GM19324 (cell line): ENCODE measurements at regions not wholly inside any gene's neighbourhood (a gene's known extent, or its start where the extent isn't known, plus 50 kb on each side); places are given as distances from the start of the nearest gene placed in this dataset.
"Not testable (repeated sequence)": the region's sequence is repeated elsewhere in the genome, so short reads cannot be mapped to it uniquely, and the experiment has no call there.

Experiments used
- ATAC-seq: cut with Tn5 transposase; IDR thresholded peaks from one replicate; pipeline ENCODE4 v1.9.1; 2021; ENCODE audit warnings: mild to moderate bottlenecking, moderate library complexity; ENCODE audit not compliant: unreplicated experiment, low FRiP score

DNA sequence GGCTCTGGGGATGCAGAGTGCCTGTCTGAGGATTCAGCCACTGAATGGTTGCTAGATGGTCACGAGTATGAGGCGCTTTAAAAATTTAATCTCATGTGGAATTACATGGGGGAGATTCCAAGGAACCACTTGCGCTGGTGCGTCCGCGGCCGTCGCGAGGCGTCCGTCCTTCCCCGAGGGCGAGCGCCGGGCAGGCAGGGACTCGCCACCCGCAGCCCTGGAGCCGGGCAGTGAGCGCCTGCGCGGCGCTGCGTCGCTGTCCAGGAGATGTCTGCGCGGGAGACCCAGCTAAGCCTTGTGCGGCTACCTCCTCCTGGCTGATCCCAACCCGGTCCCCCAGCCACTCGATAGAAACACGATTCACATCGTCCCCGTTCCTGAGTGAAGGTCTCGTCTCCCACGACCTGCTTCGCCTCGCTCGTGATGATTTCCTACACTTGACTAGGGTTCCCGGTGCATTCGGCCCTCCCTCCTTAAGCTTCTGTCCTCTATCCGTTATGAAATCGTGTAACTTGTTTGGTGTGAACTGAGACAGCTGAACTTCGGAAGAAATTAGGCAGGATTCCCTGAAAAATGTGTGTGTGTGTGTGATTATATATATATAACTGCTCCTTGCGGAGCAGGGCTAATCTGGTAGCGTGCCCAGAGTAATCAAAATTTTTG is 536.4 kb downstream of the PRIM2 start:
- not testable (repeated sequence) for ATAC-seq

DNA sequence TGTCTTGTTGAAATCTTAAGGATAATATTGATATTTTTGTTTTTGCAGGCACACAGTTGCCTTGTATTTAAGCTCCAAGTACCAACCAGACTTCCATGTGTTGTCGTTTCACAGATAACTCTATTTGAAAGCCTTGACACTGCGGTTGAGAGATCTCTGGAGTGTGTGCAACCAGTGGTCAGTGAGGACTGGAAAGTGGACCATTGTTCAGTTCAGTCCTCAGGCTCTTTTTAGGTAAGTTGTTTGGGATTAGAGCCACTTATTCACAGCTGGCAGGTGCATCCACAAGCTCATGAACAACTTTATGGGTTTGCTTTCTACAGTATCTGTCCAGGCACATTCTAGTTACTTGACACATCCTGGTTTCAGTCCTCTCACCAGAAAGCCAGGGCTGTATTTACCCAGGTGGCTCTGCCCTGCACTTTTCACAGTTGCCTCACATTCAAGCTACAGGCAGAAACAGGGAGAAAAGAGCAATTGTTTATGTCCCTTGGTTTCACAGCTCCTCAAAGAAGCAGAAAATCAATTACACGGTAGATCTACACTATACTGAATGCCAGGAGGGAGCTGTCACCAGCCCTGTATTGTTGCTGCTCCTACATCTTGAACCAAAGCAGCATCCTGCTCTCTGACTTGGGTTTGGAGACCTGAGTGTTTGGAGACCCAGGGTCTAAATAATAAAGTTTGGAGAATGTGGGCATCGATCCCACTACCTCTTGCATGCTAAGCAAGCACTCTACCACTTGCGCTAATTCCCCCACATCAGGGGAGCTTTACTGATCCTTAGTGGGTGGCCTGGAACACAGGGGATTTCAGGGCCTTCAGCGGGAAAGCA is 543.3 kb downstream of the PRIM2 start:
- ATAC-seq: not testable (repeated sequence)

DNA sequence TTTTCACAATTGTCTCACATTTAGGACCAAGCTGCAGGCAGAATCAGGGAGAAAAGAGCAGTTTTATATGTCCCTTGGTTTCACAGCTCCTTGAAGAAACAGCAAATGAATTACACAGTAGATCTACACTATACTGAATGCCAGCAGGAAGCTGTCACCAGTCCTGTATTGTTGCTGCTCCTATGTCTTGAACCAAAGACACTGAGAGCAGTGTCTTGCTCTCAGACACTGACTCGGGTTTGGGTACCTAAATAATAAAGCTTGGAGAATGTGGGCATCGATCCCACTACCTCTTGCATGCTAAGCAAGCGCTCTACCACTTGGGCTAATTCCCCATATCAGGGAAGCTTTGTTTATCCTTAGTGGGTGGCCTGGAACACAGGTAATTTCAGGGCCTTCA is 552.7 kb downstream of the PRIM2 start:
- not testable (repeated sequence) for ATAC-seq

DNA sequence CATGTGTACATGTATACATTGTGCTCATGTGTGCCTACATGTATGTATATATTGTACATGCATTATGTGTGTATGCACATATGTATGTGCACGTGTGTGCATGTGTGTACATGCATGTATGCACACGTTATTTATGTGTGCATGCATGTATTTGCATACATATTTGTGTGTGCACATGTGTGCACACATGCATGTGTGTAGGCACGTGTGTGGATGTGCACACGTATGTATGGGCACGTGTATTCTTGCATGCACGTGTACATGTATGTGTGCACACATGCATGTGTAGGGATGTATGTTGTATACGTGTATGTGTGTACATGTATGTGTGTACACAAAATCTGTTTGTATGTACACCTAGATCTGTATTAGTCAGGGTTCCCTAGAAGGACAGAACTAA is 556.0 kb downstream of the PRIM2 start:
- ATAC-seq: not testable (repeated sequence)

DNA sequence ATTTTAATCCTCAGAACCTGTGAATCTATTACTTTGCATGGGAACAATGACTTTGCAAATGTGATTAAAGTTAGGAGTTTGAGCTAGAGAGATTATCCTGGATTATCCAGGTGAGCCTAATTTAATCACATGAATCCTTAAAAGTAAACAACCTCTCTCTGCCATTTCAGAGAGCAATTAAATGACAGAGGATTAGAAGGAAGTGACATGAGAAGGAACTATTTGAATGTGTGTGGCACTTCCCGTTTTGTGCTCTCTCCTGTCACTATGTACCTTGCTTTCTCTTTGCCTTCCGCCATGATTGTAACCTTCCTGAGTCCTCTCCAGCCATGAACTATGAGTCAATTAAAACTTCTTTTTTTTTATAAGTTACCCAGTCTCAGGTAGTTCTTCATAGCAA is 559.2 kb downstream of the PRIM2 start:
- ATAC-seq: not testable (repeated sequence)

DNA sequence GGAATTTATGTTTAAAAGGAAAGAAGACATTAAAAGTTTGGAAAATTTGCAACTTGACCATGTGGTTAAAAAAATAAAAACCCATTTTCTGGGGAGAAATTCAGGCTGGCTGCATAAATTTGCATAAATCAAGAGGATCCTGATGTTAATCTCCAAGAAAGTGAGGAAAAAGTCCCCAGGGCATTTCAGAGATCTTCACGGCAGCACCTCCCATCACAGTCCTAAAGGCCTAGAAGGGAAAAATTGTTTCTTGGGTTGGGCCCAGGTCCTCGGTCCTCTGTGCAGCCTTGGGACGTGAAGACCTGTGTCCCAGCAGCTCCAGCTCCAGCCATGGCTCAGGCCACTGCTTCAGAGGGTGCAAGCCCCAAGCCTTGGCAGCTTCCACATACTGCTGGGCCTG is 560.3 kb downstream of the PRIM2 start:
- not testable (repeated sequence) for ATAC-seq

DNA sequence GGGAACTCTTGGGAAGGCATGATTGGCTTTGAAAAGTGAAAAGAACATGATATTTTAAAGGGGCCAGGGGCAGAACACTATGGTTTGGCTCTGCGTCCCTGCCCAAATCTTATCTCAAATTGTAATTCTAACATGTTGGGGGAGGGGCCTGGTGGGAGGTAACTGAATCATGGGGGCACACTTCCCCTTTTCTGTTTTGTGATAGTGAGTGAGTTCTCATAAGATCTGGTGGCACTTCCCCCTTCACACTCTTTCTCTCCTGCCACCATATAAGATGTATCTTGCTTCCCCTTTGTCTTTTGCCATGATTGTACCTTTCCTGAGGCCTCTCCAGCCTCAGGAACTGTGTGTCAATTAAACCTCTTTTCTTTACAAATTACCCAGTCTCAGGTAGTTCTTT is 561.4 kb downstream of the PRIM2 start:
- ATAC-seq: not testable (repeated sequence)

DNA sequence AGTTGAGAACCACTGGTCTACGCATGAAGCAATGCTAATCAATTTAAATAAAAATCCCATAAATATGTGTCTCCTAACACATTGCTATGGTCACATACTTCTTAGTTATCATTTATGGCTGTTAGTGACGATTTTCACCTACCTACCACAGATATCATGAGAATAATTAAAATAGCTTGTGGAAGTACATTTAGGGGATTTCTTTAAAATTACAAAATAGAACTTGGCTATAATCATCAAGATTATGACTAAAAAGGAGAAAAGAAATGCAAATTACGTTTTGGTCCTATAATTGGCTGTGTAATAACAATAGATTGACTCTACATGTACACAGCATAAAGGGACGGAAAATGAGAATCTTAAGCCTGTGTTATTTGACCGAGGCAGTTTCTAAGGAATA is 581.4 kb downstream of the PRIM2 start:
- ATAC-seq: not testable (repeated sequence)

DNA sequence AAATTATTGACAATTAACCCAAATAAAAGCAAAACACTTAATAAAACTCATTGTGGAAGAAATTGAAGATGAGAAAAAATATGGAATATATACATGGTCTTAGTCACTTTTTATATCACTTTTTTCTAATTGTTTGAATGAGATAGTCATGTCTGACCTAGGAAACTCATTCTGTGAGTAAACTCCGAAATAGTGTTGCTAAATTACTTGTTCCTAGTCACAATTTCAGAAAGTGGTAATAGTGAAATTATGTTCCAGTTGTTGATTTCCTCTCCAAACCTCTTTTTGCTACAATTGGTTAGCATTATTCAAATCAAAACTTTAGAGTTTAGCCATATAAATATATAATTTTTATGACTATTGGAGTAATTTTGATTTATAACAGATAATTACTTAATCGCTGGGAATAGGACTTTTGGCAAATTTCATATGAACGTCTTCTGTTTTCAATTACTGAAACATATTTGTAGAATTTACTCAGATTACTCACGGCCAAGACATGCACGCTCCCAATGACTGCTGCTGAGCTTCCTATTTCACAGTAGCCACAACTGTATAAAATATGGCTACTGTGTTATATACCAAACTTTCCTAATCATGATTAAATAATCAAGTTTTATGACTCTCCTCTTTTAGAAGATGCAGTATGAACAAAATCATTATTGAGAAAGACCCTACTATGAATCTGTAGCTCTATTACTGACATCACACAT is 583.4 kb downstream of the PRIM2 start:
- ATAC-seq: not testable (repeated sequence)

DNA sequence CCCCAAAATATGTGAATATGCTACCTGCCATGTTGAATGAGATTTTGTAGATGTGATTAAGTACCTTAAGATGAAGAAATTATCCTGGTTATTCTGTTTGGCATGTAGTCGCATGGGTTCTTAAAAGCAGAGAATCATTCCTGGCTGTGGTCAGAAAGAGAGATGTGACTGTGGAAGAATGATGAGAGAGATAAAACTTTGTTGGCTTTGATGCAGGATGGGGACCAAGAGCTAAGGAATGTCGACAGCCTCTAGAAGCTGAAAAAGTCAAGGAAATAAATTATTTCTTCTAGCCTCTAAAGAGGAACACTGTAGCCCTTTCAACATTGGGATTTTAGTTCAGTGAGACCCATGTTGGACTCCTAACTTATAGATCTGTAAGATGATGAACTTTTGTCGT is 584.0 kb downstream of the PRIM2 start:
- ATAC-seq: not testable (repeated sequence)

DNA sequence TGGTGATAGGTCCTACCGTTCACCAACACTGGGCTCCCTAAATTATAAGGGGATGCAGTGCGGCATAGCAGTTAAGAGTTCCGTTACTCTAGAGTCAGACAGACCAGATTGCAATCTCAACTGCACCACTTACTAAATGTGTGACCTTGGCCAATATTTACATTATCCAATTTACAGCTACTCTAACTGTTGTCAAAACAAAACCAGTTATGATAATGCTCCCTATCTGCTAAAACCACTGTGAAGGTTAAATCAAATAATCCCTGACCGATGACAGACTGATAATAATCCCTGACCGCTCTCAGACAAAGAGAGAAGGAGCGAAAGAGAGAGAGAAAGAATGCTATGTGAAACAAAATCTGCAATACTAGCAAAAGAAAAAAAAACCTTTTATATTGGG is 586.9 kb downstream of the PRIM2 start:
- ATAC-seq: not testable (repeated sequence)

DNA sequence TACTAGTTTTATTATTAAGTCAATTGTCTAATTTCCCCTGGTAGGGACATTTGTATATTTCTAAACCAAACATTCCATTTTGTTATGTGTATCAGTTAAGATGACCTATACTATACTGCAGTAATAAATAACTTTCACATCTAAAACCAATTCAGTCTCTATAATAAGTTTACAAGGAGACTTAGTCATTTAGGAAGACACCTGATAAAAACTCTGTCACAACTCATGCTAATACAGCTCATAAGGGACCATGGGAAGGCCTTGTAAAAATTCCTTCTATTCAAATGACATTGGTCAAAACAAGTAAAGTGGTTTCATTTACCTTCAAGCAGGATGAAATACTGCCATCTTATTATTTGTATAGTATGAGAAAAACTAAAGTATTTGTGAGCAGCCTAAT is 597.9 kb downstream of the PRIM2 start:
- not testable (repeated sequence) for ATAC-seq

DNA sequence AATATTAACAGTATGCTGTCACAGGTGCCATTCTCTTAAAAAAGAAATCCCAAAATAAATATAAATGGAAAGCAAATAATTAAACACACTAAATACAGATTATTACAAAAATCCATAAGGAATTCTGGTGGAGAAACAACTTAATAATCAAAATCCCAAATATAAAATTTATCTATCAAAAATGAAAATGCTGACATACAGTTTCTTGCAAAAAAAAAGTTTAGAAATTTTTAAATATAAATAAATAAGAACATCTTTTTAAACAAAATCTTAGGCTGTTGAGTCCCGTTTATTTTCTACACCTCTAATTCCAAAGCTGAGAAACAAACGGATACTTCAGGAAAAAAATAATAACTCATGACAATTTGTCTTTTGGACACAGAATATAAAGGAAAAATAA is 625.5 kb downstream of the PRIM2 start:
- ATAC-seq: not testable (repeated sequence)

DNA sequence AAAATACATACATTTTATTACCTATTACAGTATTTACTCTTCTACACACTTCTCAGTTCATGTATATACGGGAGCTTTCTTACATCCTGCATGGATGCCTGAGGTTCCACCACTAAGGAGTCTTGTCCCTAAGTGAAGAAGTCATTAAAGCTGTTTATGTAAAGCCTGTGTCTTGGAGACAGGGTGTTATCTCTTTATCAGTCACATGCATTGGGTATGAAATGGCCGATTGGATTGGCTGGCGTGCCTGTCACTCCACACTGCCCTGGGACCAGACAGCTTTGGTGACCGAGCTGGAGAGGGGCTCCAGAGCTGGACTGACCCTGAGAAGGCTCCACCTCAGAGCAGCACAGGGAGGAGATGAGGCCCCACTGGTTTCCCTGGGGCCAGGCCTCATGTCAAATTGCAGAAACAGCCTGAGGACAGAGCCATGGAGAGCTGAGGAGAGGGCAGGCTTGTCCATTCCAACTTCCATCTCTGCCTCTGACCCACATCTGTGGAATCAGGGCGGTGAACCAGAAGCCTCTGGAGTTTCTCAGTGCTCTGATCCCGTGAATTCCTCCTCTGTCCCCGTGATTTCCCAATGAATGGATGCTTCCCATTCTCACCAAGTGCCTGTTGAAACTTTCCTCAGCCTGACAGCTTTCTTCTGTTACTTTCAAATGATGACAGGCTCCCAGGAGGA is 628.8 kb downstream of the PRIM2 start:
- ATAC-seq: not testable (repeated sequence)

DNA sequence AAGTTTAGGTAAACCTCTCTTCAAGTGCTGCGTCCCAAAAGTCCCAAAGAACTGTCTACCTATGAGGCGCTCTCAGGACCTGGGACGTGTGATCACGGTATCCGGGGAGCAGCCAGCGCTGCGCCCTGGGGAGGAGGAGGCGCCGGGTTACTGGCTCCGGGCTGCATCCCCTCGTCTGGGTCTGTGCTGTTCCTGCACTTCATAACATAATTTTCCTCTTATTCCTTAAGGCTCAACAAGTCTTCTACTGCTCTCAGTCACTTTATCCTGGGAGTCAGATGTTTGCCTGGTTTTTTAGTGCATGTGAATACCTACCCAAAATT is 629.3 kb downstream of the PRIM2 start:
- not testable (repeated sequence) for ATAC-seq

DNA sequence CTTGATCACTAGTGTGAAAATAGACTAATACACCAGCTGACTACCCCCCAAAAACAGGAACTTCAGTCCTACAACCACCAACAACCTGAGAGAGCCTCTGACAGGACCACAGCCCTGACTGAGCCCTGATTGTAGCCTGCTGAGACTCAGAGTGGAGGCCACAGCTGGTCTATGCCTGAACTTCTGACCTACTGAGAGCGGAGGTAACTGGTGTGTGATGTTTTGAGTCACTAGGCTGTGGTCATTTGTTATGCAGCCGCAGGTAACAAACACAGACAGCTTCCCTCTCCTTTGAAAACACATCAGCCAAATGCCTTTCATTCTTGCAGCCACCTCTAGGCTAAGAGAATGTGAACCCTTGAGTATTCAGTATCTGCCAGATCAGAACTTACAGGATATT is 631.1 kb downstream of the PRIM2 start:
- not testable (repeated sequence) for ATAC-seq

DNA sequence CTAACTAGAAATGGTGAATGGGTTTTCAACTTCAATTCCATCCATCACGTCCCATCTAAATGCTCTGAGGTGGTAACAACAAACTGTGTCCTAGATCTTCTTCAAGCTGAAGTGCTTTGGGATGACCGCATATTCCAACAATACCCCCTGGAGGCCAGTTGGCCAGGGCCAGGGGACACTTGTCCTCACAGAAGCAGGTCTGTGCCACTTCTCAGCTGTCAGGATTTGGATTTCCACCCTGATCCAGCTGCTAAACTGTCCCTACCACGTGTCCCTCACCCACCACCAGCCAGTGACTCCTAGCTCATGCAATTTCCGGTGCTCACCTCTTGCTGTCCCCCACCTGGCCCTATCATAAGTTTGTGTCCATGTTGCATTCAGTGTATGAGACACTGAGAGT is 633.0 kb downstream of the PRIM2 start:
- not testable (repeated sequence) for ATAC-seq

DNA sequence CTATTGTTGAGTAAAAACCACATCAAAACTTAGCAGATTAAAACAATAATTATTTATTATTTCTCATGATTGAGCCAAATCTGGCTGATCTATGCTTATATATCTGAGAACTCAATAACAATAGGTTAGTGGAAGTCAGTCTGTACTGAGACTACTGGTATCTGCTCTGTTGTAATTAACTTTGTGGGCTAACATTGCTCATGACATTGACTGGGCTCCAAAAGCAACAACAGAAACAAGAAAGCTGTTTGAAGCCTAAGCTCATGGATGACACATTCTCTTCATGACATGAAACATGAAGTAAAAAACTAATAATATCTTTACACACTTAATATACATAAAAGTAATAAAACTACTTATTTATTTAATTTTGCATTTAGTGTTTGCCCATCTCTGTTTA is 649.3 kb downstream of the PRIM2 start:
- ATAC-seq: not testable (repeated sequence)

DNA sequence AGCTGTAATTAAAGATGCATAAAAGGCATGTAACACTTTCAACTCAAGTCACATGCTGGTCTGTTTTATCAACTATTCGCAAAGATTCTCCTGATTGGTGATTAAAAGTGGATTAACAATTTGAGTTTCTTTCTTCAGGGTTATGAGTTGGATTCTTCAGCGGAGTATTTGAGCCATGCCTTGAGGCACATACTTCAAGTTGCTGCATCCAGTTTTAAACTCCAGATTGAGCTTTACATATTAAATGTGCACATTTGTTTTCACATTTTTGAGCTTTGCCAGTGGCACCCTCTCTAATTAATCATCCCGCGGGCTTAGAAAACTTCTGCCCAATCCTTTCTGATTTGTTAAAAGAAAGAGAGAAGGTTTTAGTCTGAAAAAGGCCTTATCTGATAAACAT is 654.5 kb downstream of the PRIM2 start:
- ATAC-seq: not testable (repeated sequence)

DNA sequence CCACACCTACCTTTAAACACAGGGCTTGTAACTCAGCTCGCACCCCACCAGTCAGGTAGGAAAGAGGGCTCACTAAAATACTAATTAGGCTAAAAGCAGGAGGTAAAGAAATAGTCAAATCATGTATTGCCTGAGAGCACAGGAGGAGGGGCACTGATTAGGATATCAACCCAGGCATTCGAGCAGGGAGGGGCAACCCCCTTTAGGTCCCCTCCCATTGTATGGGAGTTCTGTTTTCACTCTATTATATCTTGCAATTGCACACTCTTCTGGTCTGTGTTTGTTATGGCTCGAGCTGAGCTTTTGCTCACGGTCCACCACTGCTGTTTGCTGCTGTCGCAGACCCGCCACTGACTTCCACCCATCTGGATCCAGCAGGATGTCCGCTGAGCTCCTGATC is 657.2 kb downstream of the PRIM2 start:
- no peak for ATAC-seq

DNA sequence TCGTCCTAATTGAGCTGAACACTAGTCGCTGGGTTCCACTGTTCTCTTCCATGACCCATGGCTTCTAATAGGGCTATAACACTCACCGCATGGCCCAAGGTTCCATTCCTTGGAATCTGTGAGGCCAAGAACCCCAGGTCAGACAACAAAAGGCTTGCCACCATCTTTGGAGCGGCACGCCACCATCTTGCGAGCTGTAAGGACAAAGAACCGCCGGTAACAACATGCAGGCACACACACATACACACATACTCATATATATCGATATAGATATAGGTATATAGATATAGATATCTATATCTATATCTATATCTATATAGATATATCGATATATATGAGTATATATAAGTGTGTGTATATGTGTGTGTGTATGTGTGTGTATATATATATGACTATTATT is 657.7 kb downstream of the PRIM2 start:
- ATAC-seq: not testable (repeated sequence)
